HK-2 (cell line): ENCODE measurements at regions not wholly inside any gene's neighbourhood (a gene's known extent, or its start where the extent isn't known, plus 50 kb on each side); places are given as distances from the start of the nearest gene placed in this dataset.
"Not testable (repeated sequence)": the region's sequence is repeated elsewhere in the genome, so short reads cannot be mapped to it uniquely, and the experiment has no call there.

Experiments used
- DNase-seq: peaks from one replicate; pipeline ENCODE4 v3.0.0-alpha.2; 2018; ENCODE audit not compliant: unreplicated experiment

DNA sequence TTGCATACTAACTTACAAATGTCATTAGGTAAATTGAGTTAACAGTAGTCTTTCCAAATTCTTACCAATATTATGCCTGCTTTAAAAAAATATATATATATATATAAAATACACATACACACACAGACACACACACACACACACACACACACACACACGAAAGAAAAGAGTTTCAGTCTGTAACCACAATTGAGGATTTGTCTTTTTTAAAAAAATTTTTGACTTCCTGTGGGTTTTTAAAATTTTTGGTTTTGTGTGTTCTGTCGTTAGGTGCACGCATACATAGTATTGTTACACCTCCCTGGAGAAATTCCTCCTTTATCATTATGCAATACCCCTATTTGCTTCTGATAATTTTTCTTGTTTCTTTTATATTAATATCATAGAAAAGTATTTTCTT is 129.3 kb upstream of the LRRC61 start:
- not testable (repeated sequence) for DNase-seq
